ENCODE measurements at regions not wholly inside any gene's neighbourhood (a gene's known extent, or its start where the extent isn't known, plus 50 kb on each side); places are given as distances from the start of the nearest gene placed in this dataset.
"Not testable (repeated sequence)": the region's sequence is repeated elsewhere in the genome, so short reads cannot be mapped to it uniquely, and the experiment has no call there.

- peak in 1 of 2 experiments; percentile 34; a peak in 1 of 4 replicates for TF ChIP-seq RAD21 (CRISPR knock-in tag; conservative IDR thresholded peaks at IDR 0.05 in 1 of 2, IDR thresholded peaks at IDR 0.05 in 1 of 2)
- TF ChIP-seq CTCFL (IDR thresholded peaks at IDR 0.05; ENCODE audit: borderline replicate concordance, insufficient read depth, low read depth, low read length, poor library complexity, severe bottlenecking) = peak; percentile 19
- TF ChIP-seq ZNF655 (CRISPR knock-in tag; IDR thresholded peaks at IDR 0.05) = no peak
- no peak for TF ChIP-seq TRIM28 (IDR thresholded peaks at IDR 0.05)
- no peak for TF ChIP-seq SMAD2 (IDR thresholded peaks at IDR 0.05; ENCODE audit: low read depth, low read length)
- no peak for TF ChIP-seq HMG20A (CRISPR knock-in tag; conservative IDR thresholded peaks at IDR 0.05)
- no peak for TF ChIP-seq HNRNPLL (IDR thresholded peaks at IDR 0.05; ENCODE audit: low read depth, low read length, poor library complexity, severe bottlenecking)
Measured at GRCh38 chr6:159540152-159540551, 152.9 kb downstream of the SOD2 start (continued).

GRCh38 chr6:159538031-159538430 is 155.0 kb downstream of the SOD2 start:
- ATAC-seq; H3K79me2 ChIP-seq (ENCODE audit: control insufficient read depth, insufficient read depth, low read length); in situ Hi-C loops (cut with MboI); H3K4me1 ChIP-seq (replicated peaks in 1 of 2; ENCODE audit: control insufficient read depth in 2 of 2, insufficient read depth in 2 of 2, low read length in 2 of 2); H3K9me3 ChIP-seq (replicated peaks; ENCODE audit: control insufficient read depth, insufficient read depth, low read depth, low read length); H3K9ac ChIP-seq (ENCODE audit: insufficient read depth in 1 of 2, low read depth in 2 of 2, low read length in 2 of 2); BruUV-seq (replicated peaks); H3K4me2 ChIP-seq (ENCODE audit: insufficient read depth, low read length); H4K20me1 ChIP-seq (replicated peaks; ENCODE audit: control insufficient read depth, insufficient read depth, low read length); H3K9me1 ChIP-seq (ENCODE audit: control insufficient read depth, insufficient read depth, low read length); H2AFZ ChIP-seq (ENCODE audit: low read depth, low read length); POLR2A ChIA-PET; H3K27ac ChIP-seq (ENCODE audit: extremely low read depth, low read depth, low read length); DNase-seq (ENCODE audit: extremely low read depth in 1 of 4, low spot score in 3 of 4); FAIRE-seq; CTCF ChIA-PET (ENCODE audit: low intra/inter-chr PET ratio); H3K36me3 ChIP-seq (ENCODE audit: control insufficient read depth, insufficient read depth, low read length); intact Hi-C loops (cut with micrococcal nuclease); H3K4me3 ChIP-seq: not testable (repeated sequence)
- H3K27me3 ChIP-seq (ENCODE audit: control insufficient read depth in 2 of 2, insufficient read depth in 2 of 2, low read length in 2 of 2) = peaks cover 0 to 36% of the 10 kb centered on the region in 2 experiments; a peak in 3 of 5 replicates
- 0% methylated on average over 1 of the region's 1 CpG for WGBS (ENCODE audit: insufficient coverage, low coverage, missing lambda C conversion rate)

All from K562 (cell line).